Ramos (cell line): ENCODE measurements at regions not wholly inside any gene's neighbourhood (a gene's known extent, or its start where the extent isn't known, plus 50 kb on each side); places are given as distances from the start of the nearest gene placed in this dataset.
"Not testable (repeated sequence)": the region's sequence is repeated elsewhere in the genome, so short reads cannot be mapped to it uniquely, and the experiment has no call there.

Experiments
- in situ Hi-C: fragments of 300-500 bp; cut with MboI; formaldehyde crosslinking; loops from one replicate; pipeline ENCODE4 v1.14.3; 2022; ENCODE audit warnings: low sequenced_read_pairs; ENCODE audit not compliant: unreplicated experiment

- in situ Hi-C loops = no loop called here
These were observed 679.1 kb upstream of the CPEB2 start for GRCh38 chr4:14323191-14323590.

- in situ Hi-C loops = no loop called here
These were observed 673.1 kb upstream of the CPEB2 start for GRCh38 chr4:14329228-14329627.

DNA sequence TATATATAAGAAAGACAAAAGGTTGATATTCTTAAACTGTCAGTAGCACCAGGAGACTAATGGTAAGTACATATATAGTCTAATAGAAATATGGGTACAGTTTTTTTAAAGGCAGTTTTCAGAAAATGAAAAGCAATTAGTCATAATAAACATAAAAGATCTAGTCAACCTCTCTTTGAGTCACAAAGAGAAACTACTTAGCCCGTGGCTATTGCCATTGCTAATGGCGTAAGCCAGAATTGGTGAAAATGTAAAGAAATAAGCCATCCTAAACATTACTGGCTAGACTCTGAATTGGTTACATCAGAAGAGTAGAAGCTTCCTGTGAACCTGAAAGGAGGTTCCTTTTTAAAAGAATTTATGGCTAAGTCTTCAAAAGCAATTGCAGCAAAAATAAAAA lies 668.7 kb upstream of the CPEB2 start:
- in situ Hi-C loops = no loop called here

- in situ Hi-C loops = no loop called here
These were observed 668.1 kb upstream of the CPEB2 start for GRCh38 chr4:14334166-14334565.

DNA sequence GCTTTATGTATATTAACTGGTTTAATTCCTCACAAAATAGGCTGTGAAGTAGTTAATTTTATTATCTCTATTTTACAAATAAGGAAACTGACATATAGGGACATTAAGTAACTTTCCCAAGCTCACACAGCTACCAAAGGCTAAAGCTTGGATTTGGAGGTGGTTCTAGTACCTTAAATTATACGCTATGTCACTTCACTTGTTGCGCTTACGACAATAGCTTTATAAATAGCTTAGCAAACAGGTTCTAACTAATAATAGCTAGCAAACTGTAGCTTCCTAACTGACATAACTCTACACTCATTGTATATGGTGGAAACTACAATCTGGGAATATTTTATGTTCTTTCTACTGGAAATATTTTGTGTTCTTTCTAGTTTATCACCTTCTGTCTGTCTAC lies 666.4 kb upstream of the CPEB2 start:
- in situ Hi-C loops = no loop called here

DNA sequence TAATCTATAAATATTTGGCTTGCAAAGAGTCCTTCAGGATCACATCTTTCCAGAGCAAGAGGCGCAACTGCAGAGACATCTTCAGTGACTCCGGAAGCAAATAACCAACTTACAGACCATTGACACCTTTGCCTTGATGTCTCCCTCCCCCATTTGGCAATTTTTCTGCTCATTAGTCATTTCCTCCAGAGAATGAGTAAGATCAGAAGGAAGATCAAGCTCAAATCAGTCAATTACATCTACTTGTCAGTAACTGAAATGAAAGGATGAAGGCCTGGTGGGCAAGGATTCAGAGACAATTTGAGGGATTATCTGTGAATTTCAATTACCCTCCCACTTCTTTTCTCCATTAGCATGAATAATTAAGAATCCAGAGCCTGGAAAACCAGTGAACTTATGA lies 665.6 kb upstream of the CPEB2 start:
- in situ Hi-C loops = no loop called here

DNA sequence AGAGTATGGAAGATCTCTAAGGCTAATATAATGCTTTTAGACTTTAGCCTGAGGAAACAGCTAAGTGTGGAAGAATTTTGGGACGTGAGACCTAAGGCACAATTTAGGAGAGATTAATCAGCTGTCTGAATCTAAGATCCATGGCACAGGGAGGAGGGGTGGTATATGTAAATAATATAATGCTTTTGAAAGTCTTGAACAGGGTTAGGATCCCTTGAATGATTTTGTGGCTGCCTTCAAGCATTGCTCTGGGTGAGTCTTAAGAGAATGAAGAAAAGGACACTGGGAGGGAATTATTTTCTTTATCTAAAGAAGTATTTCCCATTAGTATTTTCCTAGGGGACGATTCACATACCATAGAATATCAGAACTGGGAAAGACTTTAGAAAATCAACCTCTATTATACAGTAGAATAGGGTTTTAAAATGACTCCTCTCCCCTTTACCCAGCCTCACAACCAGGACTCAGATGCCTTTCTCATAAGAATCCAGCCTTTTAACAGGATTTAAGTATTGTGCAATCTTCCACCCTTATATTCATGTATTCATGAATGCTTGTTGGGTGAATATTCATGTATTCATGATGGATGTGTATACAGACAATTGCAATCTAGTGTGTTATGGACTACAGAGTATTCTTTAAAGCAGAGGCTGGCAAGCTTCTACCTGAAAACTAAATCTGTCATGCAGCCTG lies 664.2 kb upstream of the CPEB2 start:
- in situ Hi-C loops = no loop called here

DNA sequence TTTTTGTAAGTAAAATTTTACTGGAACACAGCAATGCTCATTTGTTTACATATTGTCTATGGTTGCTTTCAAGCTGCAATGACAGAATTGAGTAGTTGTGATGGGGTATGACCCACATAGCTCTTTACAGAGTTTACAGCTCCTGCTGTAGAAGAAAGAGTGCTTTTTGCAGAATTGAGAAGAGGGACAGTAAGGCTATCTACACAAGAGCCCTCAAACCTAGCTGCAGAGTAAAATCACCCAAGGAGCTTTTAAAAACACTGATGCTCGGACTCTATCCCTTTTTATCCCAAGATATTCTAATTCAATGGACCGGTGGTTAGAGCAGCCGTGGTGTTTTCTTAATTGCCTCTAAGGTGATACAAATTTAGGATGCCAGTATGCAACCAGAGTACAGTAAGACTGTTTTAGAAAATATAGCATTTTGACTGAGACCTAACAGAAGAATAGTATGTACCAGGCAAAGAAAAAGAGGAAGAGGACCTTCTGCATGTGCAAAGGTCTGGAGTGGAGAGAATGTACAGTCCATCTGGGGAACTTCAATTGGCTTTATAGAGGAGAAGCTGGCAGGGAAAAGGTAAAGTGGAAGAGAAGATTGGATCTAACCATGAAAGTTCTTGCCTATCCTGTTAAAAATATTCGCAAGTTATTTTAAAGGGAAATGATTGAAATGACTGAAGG lies 663.6 kb upstream of the CPEB2 start:
- in situ Hi-C loops = no loop called here

DNA sequence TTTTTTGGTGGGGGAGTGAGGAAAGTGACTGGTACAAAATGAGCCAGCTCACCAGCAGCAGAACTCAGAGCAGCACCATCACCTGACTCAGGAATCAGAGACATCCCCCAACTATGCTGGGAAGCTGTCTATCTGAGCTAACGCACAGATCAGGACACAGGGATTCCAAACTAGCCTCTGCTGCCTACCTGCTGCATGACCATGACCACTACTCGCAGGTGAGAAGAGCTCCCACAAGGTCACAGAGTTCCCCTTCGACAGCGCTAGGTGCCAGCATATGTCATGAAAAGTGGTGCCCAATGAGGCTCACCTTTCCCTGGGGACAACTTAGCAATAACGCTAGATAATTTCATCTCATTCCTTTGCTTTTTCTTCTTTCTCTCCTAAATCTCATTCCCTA lies 662.6 kb upstream of the CPEB2 start:
- in situ Hi-C loops = no loop called here

- in situ Hi-C loops = no loop called here
These were observed 662.0 kb upstream of the CPEB2 start for GRCh38 chr4:14340321-14340720.

DNA sequence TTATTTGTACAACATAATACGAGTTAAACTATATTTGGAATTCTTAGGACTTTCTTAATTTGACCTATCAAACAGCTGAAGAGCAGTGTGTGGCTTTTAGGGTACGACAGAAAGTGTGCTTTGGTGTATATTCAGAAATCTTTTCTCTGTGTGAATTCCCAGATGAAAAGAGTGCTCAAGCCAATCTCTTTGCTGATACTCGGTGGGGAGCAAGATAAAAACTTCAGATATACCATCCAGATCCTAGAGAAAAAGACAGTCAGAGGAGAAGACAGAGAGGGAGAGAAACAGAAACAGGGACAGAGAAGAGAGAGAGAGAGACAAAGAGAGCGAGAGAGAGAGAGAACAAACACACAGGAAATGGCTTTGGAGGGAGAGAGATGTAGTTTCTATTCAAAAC lies 658.3 kb upstream of the CPEB2 start:
- in situ Hi-C loops = no loop called here

DNA sequence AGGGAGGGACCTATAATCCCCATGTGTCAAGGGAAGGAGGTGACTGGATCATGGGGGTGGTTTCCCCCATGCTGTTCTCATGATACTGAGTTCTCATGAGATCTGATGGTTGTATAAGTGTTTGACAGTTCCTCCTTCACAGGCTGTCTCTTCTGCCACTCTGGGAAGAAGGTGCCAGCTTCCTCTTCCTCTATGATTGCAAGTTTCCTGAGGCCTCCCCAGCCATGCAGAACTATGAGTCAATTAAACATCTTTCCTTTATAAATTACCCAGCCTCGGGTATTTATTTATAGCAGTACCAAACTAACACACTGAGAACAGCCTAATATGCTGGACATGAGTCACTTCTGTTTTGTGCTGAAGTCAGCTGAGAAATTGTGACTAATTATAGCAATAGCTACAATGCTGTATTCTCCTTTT lies 656.9 kb upstream of the CPEB2 start:
- in situ Hi-C loops = no loop called here

- in situ Hi-C loops = no loop called here
These were observed 654.8 kb upstream of the CPEB2 start for GRCh38 chr4:14347526-14347925.

DNA sequence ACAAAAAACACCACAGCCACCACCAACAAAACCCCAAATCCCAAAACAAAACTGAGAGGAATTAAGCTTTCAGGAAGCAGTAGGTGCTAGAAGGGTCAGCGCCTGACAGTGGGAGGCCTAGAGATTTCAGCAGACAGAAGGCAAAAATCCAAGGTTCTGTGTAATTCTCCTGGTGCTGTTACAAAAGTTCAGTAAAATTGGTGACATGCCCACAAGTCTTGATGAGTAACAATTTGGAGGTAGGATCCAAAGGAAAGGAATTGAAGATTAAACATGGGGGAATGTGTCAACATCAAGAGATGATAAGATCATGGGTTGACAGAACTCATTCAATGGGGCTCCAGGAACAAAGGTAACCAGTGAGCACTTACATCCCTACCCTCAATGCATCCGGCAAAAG lies 653.8 kb upstream of the CPEB2 start:
- in situ Hi-C loops = no loop called here

DNA sequence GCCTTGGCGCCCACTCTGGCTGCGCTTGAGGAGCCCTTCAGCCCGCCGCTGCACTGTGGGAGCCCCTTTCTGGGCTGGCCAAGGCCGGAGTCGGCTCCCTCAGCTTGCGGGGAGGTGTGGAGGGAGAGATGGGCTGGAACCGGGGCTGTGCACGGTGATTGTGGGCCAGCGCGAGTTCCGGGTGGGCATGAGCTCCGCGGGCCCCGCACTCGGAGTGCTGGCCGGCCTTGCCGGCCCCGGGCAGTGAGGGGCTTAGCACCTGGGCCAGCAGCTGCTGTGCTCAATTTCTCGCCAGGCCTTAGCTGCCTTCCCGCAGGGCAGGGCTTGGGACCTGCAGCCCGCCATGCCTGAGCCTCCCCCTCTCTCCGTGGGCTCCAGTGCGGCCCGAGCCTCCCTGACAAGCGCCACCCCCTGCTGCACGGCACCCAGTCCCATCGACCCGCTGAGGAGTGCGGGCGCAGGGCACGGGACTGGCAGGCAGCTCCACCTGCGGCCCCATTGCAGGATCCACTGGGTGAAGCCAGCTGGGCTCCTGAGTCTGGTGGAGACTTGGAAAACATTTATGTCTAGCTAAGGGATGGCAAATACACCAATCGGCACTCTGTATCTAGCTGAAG lies 643.6 kb upstream of the CPEB2 start:
- in situ Hi-C loops = not testable (repeated sequence)

DNA sequence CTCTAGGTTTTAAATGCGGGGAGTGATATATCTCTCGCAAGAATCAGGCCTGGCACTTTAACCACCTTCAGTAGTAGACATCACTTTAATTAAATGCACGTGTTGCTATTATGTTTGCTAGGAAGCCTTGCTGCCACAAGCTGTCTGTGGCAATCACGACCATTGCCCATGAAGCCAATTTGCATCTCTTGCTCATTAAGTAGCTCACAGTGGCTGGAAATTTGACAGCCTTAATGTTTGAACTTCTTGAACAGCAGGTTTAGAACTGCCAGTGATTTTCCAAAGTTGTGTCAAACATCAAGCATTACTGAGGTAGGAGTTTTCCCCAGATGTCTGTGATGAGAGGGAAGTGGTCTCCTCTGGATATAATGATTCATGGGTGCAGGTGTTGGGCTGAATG lies 642.3 kb upstream of the CPEB2 start:
- in situ Hi-C loops = no loop called here

DNA sequence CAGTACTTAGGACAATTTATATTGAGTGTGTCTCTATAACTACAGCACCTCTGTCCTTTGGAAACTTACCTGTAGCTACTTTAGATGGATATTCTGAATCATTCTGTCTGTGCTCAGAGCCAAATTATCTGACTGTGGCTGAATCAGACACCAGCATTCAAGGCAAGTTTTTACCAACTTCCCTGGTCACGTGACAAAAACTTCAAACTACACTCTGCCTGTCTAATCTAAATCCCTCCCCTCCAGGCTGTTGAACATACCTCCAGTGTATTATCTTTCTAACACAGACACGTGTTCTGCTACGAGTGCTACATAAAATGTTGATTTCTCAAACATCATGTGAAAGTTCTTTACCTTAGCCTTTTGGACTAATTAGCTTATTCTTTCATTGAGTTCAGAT lies 641.2 kb upstream of the CPEB2 start:
- in situ Hi-C loops = no loop called here

DNA sequence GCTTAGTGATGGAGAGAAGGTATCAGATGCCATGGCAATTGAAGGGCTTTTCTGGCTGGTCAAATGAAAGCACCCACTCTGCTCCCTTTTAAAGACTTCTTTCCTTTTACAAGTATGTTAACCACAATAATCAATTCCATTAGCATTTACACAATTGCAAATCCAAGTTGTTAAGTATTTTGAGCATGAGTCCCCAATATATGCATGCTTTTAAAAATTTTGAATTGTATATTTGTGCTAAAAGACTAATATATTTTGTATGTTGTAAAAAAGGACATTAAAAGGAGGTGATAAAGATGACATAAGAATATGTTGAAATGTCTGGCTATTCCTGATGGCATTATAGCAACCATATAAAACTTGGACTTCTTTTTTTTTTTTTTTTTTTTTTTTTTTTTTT lies 639.9 kb upstream of the CPEB2 start:
- in situ Hi-C loops = no loop called here

DNA sequence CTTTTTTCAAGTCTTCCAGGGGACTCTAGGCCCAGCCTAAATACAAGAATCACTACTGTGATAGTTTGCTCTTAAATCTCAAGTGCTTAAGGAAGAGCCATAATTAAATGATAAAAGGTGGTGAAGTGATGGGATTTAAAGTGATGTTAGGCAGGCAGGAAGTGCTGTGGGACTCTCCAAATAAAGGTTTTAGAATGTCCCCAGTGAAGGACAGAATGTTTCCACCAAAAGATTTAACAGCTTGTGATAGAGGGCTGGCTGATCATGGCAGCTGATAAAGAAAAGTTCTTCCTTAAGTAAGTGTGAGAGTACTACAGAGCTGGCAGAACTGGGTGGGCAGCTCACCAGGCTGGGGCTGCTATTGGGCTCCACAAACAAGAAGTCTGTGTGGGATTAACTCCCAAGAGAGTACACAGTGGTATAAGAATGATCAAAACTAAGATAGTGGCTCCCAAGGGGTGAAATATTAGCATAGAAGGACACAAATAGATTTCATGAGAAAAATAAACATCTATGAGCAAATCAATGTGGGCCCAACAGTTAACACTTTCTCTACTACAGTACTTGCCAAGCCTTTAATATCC lies 637.2 kb upstream of the CPEB2 start:
- in situ Hi-C loops = no loop called here

GRCh38 chr4:14368391-14368790 lies 633.9 kb upstream of the CPEB2 start:
- in situ Hi-C loops = no loop called here

DNA sequence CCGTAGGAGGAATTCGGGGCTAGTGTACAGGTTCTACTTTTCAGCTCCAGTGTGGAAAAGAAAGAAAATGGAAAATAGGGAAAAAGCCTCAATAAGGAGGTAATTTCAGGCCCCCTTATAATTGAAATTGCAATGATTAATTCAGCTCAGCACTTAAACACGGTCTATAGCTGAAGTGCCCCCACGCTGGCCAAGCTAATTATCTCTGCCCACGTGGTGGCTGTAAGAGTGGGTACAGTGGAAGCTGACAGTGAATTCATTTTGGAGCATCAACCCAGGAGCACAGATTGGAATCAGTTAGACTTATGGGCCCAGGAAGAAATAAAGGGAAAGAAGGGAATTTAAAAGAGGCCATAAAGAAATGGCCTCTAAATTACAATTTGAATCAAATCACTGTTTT lies 631.1 kb upstream of the CPEB2 start:
- in situ Hi-C loops = no loop called here
